ENCODE measurements at regions not wholly inside any gene's neighbourhood (a gene's known extent, or its start where the extent isn't known, plus 50 kb on each side); places are given as distances from the start of the nearest gene placed in this dataset.

GRCh38 chr5:86795659-86796058, 177.9 kb downstream of the COX7C start:
- POLR2A ChIA-PET, result no interaction called here
- TF ChIP-seq CTCF (conservative IDR thresholded peaks at IDR 0.05; ENCODE audit: low read length) (no peak), EZH2phosphoT487 (IDR thresholded peaks at IDR 0.05; ENCODE audit: borderline replicate concordance, low read depth, low read length) (no peak)
- CTCF ChIA-PET (ENCODE audit: unreplicated experiment), result no interaction called here
- H3K4me2 ChIP-seq (ENCODE audit: low read length), result no peak overlapping the region
- H3K27ac ChIP-seq (ENCODE audit: low read depth, low read length, poor library complexity, severe bottlenecking), result no peak overlapping the region
- no peak overlapping the region for H2AFZ ChIP-seq (ENCODE audit: low read length)
- no peaks in the 10 kb centered on the region for H3K36me3 ChIP-seq (ENCODE audit: insufficient read depth, low read length)
- no peaks in the 10 kb centered on the region for H3K4me1 ChIP-seq (ENCODE audit: insufficient read depth, low read length, poor library complexity, severe bottlenecking)
- no TSS peak for BruUV-seq (replicated peaks)
- no peaks in the 10 kb centered on the region for H3K9me3 ChIP-seq (ENCODE audit: low read length)
- intact Hi-C loops (cut with micrococcal nuclease; ENCODE audit: unreplicated experiment), result no loop called here
- H3K4me3 ChIP-seq (ENCODE audit: low read depth, low read length, poor library complexity, severe bottlenecking), result no peak overlapping the region
- no peaks in the 10 kb centered on the region for H3K79me2 ChIP-seq (ENCODE audit: insufficient read depth, low read depth, low read length)
- no peaks in the 10 kb centered on the region for H3K9me2 ChIP-seq (ENCODE audit: insufficient read depth, low read length)
- no peak for DNase-seq (ENCODE audit: low spot score)
- no peaks in the 10 kb centered on the region for H4K20me1 ChIP-seq (ENCODE audit: insufficient read depth, low read length)

GRCh38 chr5:86797677-86798076, 179.9 kb downstream of the COX7C start:
- intact Hi-C loops (cut with micrococcal nuclease; ENCODE audit: unreplicated experiment), result no loop called here
- POLR2A ChIA-PET, result interaction anchor here (0.7 kb wide), 1 partner anchor 89 kb away, joined by 3 read pairs; no protein-coding TSS in a partner anchor
- Histone ChIP-seq H3K9me3 (ENCODE audit: low read length) (no peaks in the 10 kb centered on the region), H3K4me2 (ENCODE audit: low read length) (no peak overlapping the region), H3K36me3 (ENCODE audit: insufficient read depth, low read length) (no peaks in the 10 kb centered on the region), H4K20me1 (ENCODE audit: insufficient read depth, low read length) (no peaks in the 10 kb centered on the region), H3K9me2 (ENCODE audit: insufficient read depth, low read length) (no peaks in the 10 kb centered on the region), H3K79me2 (ENCODE audit: insufficient read depth, low read depth, low read length) (no peaks in the 10 kb centered on the region), H2AFZ (ENCODE audit: low read length) (no peak overlapping the region), H3K4me1 (ENCODE audit: insufficient read depth, low read length, poor library complexity, severe bottlenecking) (no peaks in the 10 kb centered on the region), H3K4me3 (ENCODE audit: low read depth, low read length, poor library complexity, severe bottlenecking) (no peak overlapping the region), H3K27ac (ENCODE audit: low read depth, low read length, poor library complexity, severe bottlenecking) (no peak overlapping the region)
- CTCF ChIA-PET (ENCODE audit: unreplicated experiment), result no interaction called here
- no peak for DNase-seq (ENCODE audit: low spot score)
- no TSS peak for BruUV-seq (replicated peaks)
- no peak for TF ChIP-seq EZH2phosphoT487 (IDR thresholded peaks at IDR 0.05; ENCODE audit: borderline replicate concordance, low read depth, low read length)
- no peak for TF ChIP-seq CTCF (conservative IDR thresholded peaks at IDR 0.05; ENCODE audit: low read length)

GRCh38 chr5:86806206-86806605, 188.5 kb downstream of the COX7C start:
- CTCF ChIA-PET (ENCODE audit: unreplicated experiment), result no interaction called here

More at GRCh38 chr5:86806206-86806605, 188.5 kb downstream of the COX7C start:
- Histone ChIP-seq H3K9me3 (ENCODE audit: low read length) (no peaks in the 10 kb centered on the region), H3K4me1 (ENCODE audit: insufficient read depth, low read length, poor library complexity, severe bottlenecking) (no peaks in the 10 kb centered on the region), H3K36me3 (ENCODE audit: insufficient read depth, low read length) (no peaks in the 10 kb centered on the region), H3K4me2 (ENCODE audit: low read length) (no peak overlapping the region), H3K4me3 (ENCODE audit: low read depth, low read length, poor library complexity, severe bottlenecking) (no peak overlapping the region), H3K79me2 (ENCODE audit: insufficient read depth, low read depth, low read length) (no peaks in the 10 kb centered on the region), H4K20me1 (ENCODE audit: insufficient read depth, low read length) (no peaks in the 10 kb centered on the region), H3K9me2 (ENCODE audit: insufficient read depth, low read length) (no peaks in the 10 kb centered on the region; the same call in 1 of the 2 replicates), H3K27ac (ENCODE audit: low read depth, low read length, poor library complexity, severe bottlenecking) (no peak overlapping the region), H2AFZ (ENCODE audit: low read length) (no peak overlapping the region)
- intact Hi-C loops (cut with micrococcal nuclease; ENCODE audit: unreplicated experiment), result no loop called here
- BruUV-seq (replicated peaks), result no TSS peak
- POLR2A ChIA-PET, result no interaction called here
- TF ChIP-seq EZH2phosphoT487 (IDR thresholded peaks at IDR 0.05; ENCODE audit: borderline replicate concordance, low read depth, low read length) (no peak), CTCF (conservative IDR thresholded peaks at IDR 0.05; ENCODE audit: low read length) (no peak)
- DNase-seq (ENCODE audit: low spot score), result no peak

Measured in OCI-LY7 (cell line).